MCF 10A (cell line): ENCODE measurements at regions not wholly inside any gene's neighbourhood (a gene's known extent, or its start where the extent isn't known, plus 50 kb on each side); places are given as distances from the start of the nearest gene placed in this dataset.
A peak's percentile ranks its signal among the peaks of the same experiment; 100 is the strongest.
"Not testable (repeated sequence)": the region's sequence is repeated elsewhere in the genome, so short reads cannot be mapped to it uniquely, and the experiment has no call there.

Source experiments
- BruUV-seq: library from RNA; stranded (reverse); fragments of 400-500 nt; replicated peaks from 2 replicates; lab custom pipeline; 2021; lab: Mats Ljungman, UMichigan
- CTCF ChIA-PET: fragments of 300-600 bp; sonication (Branson Sonifier 250); formaldehyde crosslinking; extraction: SDS; loops from one replicate; lab custom pipeline; 2021; ENCODE audit warnings: antibody characterized with exemption, inconsistent platforms; lab: Yijun Ruan, JAX
- POLR2A ChIA-PET: fragments of 300-600, 350-650 bp; sonication (Branson Sonifier 250); formaldehyde crosslinking; extraction: SDS; loops from one replicate; lab custom pipeline; 2020; ENCODE audit warnings: antibody characterized with exemption, inconsistent platforms; lab: Yijun Ruan, JAX
- DNase-seq: peaks from one replicate; pipeline ENCODE4 v3.0.0-alpha.2; 2018; ENCODE audit not compliant: unreplicated experiment
- H3K27ac Mint-ChIP-seq: one replicate; pipeline ENCODE4 v1.8.0; 2022; ENCODE audit warnings: mild to moderate bottlenecking, low read depth, mixed read lengths; ENCODE audit not compliant: unreplicated experiment
- H3K27me3 Mint-ChIP-seq: one replicate; pipeline ENCODE4 v1.8.0; 2022; ENCODE audit warnings: mixed read lengths; ENCODE audit not compliant: insufficient read depth, unreplicated experiment
- H3K36me3 Mint-ChIP-seq: one replicate; pipeline ENCODE4 v1.8.0; 2022; ENCODE audit warnings: mild to moderate bottlenecking, moderate library complexity, mixed read lengths; ENCODE audit not compliant: insufficient read depth, unreplicated experiment
- H3K4me1 Mint-ChIP-seq: one replicate; pipeline ENCODE4 v1.8.0; 2022; ENCODE audit warnings: mixed read lengths; ENCODE audit not compliant: insufficient read depth, unreplicated experiment
- H3K4me3 Mint-ChIP-seq: one replicate; pipeline ENCODE4 v1.8.0; 2022; ENCODE audit warnings: mild to moderate bottlenecking, moderate library complexity, mixed read lengths; ENCODE audit not compliant: unreplicated experiment
- H3K9me3 Mint-ChIP-seq: one replicate; pipeline ENCODE4 v1.8.0; 2022; ENCODE audit warnings: mixed read lengths; ENCODE audit not compliant: unreplicated experiment
- CTCF ChIP-seq: fragments of 200-600 bp; IDR thresholded peaks from one replicate; pipeline ENCODE4 v1.8.0; 2022; ENCODE audit warnings: antibody characterized with exemption, mild to moderate bottlenecking; ENCODE audit not compliant: unreplicated experiment
- intact Hi-C: fragments of 100-400 bp; cut with micrococcal nuclease; formaldehyde crosslinking; loops from 2 replicates; pipeline ENCODE4 v1.14.1; 2022

- intact Hi-C loops: no loop called here
- ChIA-PET CTCF (interaction anchor here (0.6 to 0.7 kb wide), 2 partner anchors 152 to 557 kb away, joined by 3 to 6 read pairs; no protein-coding TSS in a partner anchor), POLR2A (no interaction called here)
- peak; percentile 11 for DNase-seq
- Mint-ChIP-seq H3K4me1 (no peaks in the 10 kb centered on the region), H3K9me3 (no peaks in the 10 kb centered on the region), H3K27ac (no peak overlapping the region), H3K36me3 (no peaks in the 10 kb centered on the region), H3K4me3 (no peak overlapping the region), H3K27me3 (peaks cover 72% of the 10 kb centered on the region)
- no TSS peak for BruUV-seq
- no peak for TF ChIP-seq CTCF
Measured at GRCh38 chrX:108945883-108946523, 209.6 kb upstream of the IRS4 start.

- Mint-ChIP-seq H3K27ac (no peak overlapping the region), H3K4me1 (no peaks in the 10 kb centered on the region), H3K36me3 (no peaks in the 10 kb centered on the region), H3K9me3 (no peaks in the 10 kb centered on the region), H3K27me3 (peaks cover 23% of the 10 kb centered on the region), H3K4me3 (no peak overlapping the region)
- no peak for DNase-seq
- TF ChIP-seq CTCF: no peak
- no TSS peak for BruUV-seq
- CTCF ChIA-PET: no interaction called here
- POLR2A ChIA-PET: interaction anchor here (1.1 kb wide), 1 partner anchor 13 kb away, joined by 3 read pairs; no protein-coding TSS in a partner anchor
- intact Hi-C loops: no loop called here
Measured at GRCh38 chrX:108914791-108915190, 178.4 kb upstream of the IRS4 start.

DNA sequence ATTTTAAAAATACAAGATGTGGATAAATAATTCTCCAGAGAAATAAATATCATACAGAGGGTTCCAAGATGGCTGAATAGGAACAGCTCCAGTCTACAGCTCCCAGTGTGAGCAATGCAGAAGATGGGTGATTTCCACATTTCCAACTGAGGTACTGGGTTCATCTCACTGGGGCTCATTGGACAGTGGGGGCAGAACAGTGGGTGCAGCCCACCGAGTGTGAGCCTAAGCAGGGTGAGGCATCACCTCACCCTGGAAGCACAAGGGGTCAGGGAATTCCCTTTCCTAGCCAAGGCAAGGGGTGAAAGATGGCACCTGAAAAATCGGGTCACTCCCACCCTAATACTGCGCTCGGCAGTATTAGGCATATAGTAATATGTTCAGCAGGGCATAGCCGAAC is 167.5 kb upstream of the IRS4 start:
- H3K36me3 Mint-ChIP-seq, H3K4me3 Mint-ChIP-seq, BruUV-seq, DNase-seq, intact Hi-C loops, H3K4me1 Mint-ChIP-seq, H3K27ac Mint-ChIP-seq, POLR2A ChIA-PET, H3K9me3 Mint-ChIP-seq: not testable (repeated sequence)
- H3K27me3 Mint-ChIP-seq: peaks cover 67% of the 10 kb centered on the region
- CTCF ChIA-PET: interaction anchor here (0.8 kb wide), 1 partner anchor 186 kb away, joined by 3 read pairs; no protein-coding TSS in a partner anchor

GRCh38 chrX:108900333-108900732 is 164.0 kb upstream of the IRS4 start:
- H3K9me3 Mint-ChIP-seq: peaks cover 13% of the 10 kb centered on the region
- POLR2A ChIA-PET: no interaction called here
- H3K36me3 Mint-ChIP-seq: no peaks in the 10 kb centered on the region
- no peaks in the 10 kb centered on the region for H3K4me1 Mint-ChIP-seq
- CTCF ChIA-PET: no interaction called here
- DNase-seq: no peak
- H3K4me3 Mint-ChIP-seq: no peak overlapping the region
- no TSS peak for BruUV-seq
- TF ChIP-seq CTCF: no peak
- no peak overlapping the region for H3K27ac Mint-ChIP-seq
- intact Hi-C loops: no loop called here
- H3K27me3 Mint-ChIP-seq: peaks cover 70% of the 10 kb centered on the region

- BruUV-seq, intact Hi-C loops, H3K27ac Mint-ChIP-seq, H3K4me1 Mint-ChIP-seq, H3K36me3 Mint-ChIP-seq, H3K4me3 Mint-ChIP-seq, DNase-seq, POLR2A ChIA-PET: not testable (repeated sequence)
- Mint-ChIP-seq H3K27me3 (peaks cover 52% of the 10 kb centered on the region), H3K9me3 (peaks cover 23% of the 10 kb centered on the region)
- CTCF ChIA-PET: interaction anchor here (0.6 kb wide), 1 partner anchor 31 kb away, joined by 4 read pairs; no protein-coding TSS in a partner anchor
Measured at GRCh38 chrX:108896349-108896748, 160.0 kb upstream of the IRS4 start.
